ENCODE measurements at regions not wholly inside any gene's neighbourhood (a gene's known extent, or its start where the extent isn't known, plus 50 kb on each side); places are given as distances from the start of the nearest gene placed in this dataset.

- TF ChIP-seq CTCF (IDR thresholded peaks at IDR 0.05) (no peak), POLR2AphosphoS5 (IDR thresholded peaks at IDR 0.05) (no peak), POLR2A (IDR thresholded peaks at IDR 0.05; ENCODE audit: low read depth) (no peak)
Observed at GRCh38 chr1:29640428-29640785, 404.1 kb downstream of the PTPRU start.

Data from esophagus muscularis mucosa (tissue), 3 donors.